Activated B cell treated with CpG ODN at 0.5 μM for 24 hours (primary cell): ENCODE measurements at regions not wholly inside any gene's neighbourhood (a gene's known extent, or its start where the extent isn't known, plus 50 kb on each side); places are given as distances from the start of the nearest gene placed in this dataset.

Experiments
- ATAC-seq: fragments of 200-7000 bp; cut with Tn5 transposase; one replicate; pipeline ENCODE4 v1.10.0; 2021; ENCODE audit warnings: low read depth, mild to moderate bottlenecking, moderate library complexity
- CTCF ChIA-PET: fragments of 350-600 bp; sonication (Branson Sonifier 250); formaldehyde crosslinking; loops from one replicate; lab custom pipeline; 2021; ENCODE audit warnings: antibody characterized with exemption; lab: Charles Lee
- POLR2A ChIA-PET: fragments of 350-600 bp; sonication (Branson Sonifier 250); formaldehyde crosslinking; loops from one replicate; lab custom pipeline; 2021; ENCODE audit warnings: antibody characterized with exemption; lab: Charles Lee
- DNase-seq: peaks from one replicate; pipeline ENCODE4 v3.0.0; 2022
- H3K27ac Mint-ChIP-seq: one replicate; pipeline ENCODE4 v1.8.0; 2020; ENCODE audit warnings: mixed read lengths
- H3K27me3 Mint-ChIP-seq: one replicate; pipeline ENCODE4 v1.8.0; 2021; ENCODE audit warnings: mixed read lengths
- H3K36me3 Mint-ChIP-seq: one replicate; pipeline ENCODE4 v1.8.0; 2021; ENCODE audit warnings: low read depth, mixed read lengths
- H3K4me1 Mint-ChIP-seq: one replicate; pipeline ENCODE4 v1.8.0; 2021; ENCODE audit warnings: mixed read lengths
- H3K4me3 Mint-ChIP-seq: one replicate; pipeline ENCODE4 v1.8.0; 2020; ENCODE audit warnings: mild to moderate bottlenecking, mixed read lengths
- H3K9me3 Mint-ChIP-seq: one replicate; pipeline ENCODE4 v1.8.0; 2020; ENCODE audit warnings: mixed read lengths
- CTCF ChIP-seq: fragments of 200-600 bp; IDR thresholded peaks from one replicate; pipeline ENCODE4 v1.8.0; 2022; ENCODE audit warnings: antibody characterized with exemption, mild to moderate bottlenecking
- intact Hi-C: fragments of 100-400 bp; cut with micrococcal nuclease; formaldehyde crosslinking; loops from one replicate; pipeline ENCODE4 v1.15.1; 2024

GRCh38 chr22:46029574-46030200 lies 52.7 kb upstream of the WNT7B start:
- peaks cover 33% of the 10 kb centered on the region for H3K27me3 Mint-ChIP-seq
- no peak for TF ChIP-seq CTCF
- H3K9me3 Mint-ChIP-seq = no peaks in the 10 kb centered on the region
- no peak overlapping the region for H3K4me3 Mint-ChIP-seq
- H3K27ac Mint-ChIP-seq = no peak overlapping the region
- ChIA-PET POLR2A (interaction anchor here (0.6 to 1.1 kb wide), 2 partner anchors 16 to 728 kb away, joined by 4 to 5 read pairs; no protein-coding TSS in a partner anchor), CTCF (no interaction called here)
- no peaks in the 10 kb centered on the region for H3K36me3 Mint-ChIP-seq
- ATAC-seq (no peak), DNase-seq (no peak)
- H3K4me1 Mint-ChIP-seq = peaks cover 6% of the 10 kb centered on the region
- intact Hi-C loops = loop anchor here (10.0 kb wide), 2 partner anchors 305 to 735 kb away; partner anchors contain the start of genes TBC1D22A and TRMU

GRCh38 chr22:46030231-46030880 lies 53.4 kb upstream of the WNT7B start:
- POLR2A ChIA-PET = interaction anchor here (1.1 kb wide), 1 partner anchor 17 kb away, joined by 4 read pairs; no protein-coding TSS in a partner anchor

GRCh38 chr22:46031066-46031465 lies 54.1 kb upstream of the WNT7B start:
- no peak overlapping the region for H3K4me3 Mint-ChIP-seq
- CTCF ChIA-PET = interaction anchor here (1.2 kb wide), 1 partner anchor 25 kb away, joined by 4 read pairs; no protein-coding TSS in a partner anchor

More at GRCh38 chr22:46030231-46030880, 53.4 kb upstream of the WNT7B start:
- CTCF ChIA-PET = interaction anchor here (1.2 kb wide), 1 partner anchor 24 kb away, joined by 4 read pairs; no protein-coding TSS in a partner anchor
- TF ChIP-seq CTCF = no peak
- intact Hi-C loops = loop anchor here (10.0 kb wide), 2 partner anchors 304 to 734 kb away; partner anchors contain the start of genes TBC1D22A and TRMU
- H3K27me3 Mint-ChIP-seq = peaks cover 26% of the 10 kb centered on the region
- no peak overlapping the region for H3K27ac Mint-ChIP-seq
- H3K9me3 Mint-ChIP-seq = no peaks in the 10 kb centered on the region
- peaks cover 12% of the 10 kb centered on the region for H3K4me1 Mint-ChIP-seq
- H3K36me3 Mint-ChIP-seq = no peaks in the 10 kb centered on the region
- DNase-seq = no peak
- no peak for ATAC-seq
- H3K4me3 Mint-ChIP-seq = no peak overlapping the region

GRCh38 chr22:46031557-46031956 lies 54.6 kb upstream of the WNT7B start:
- no peak for TF ChIP-seq CTCF
- DNase-seq (no peak), ATAC-seq (no peak)
- intact Hi-C loops = loop anchor here (10.0 kb wide), 2 partner anchors 303 to 733 kb away; partner anchors contain the start of genes TBC1D22A and TRMU
- no peak overlapping the region for H3K4me3 Mint-ChIP-seq
- POLR2A ChIA-PET = interaction anchor here (0.6 to 0.7 kb wide), 2 partner anchors 19 to 28 kb away, joined by 7 read pairs; no protein-coding TSS in a partner anchor
- peaks cover 14% of the 10 kb centered on the region for H3K27me3 Mint-ChIP-seq
- no peak overlapping the region for H3K27ac Mint-ChIP-seq
- H3K9me3 Mint-ChIP-seq = no peaks in the 10 kb centered on the region
- H3K4me1 Mint-ChIP-seq = peaks cover 14% of the 10 kb centered on the region
- no peaks in the 10 kb centered on the region for H3K36me3 Mint-ChIP-seq
- CTCF ChIA-PET = interaction anchor here (1.2 kb wide), 1 partner anchor 25 kb away, joined by 4 read pairs; no protein-coding TSS in a partner anchor

More at GRCh38 chr22:46031066-46031465, 54.1 kb upstream of the WNT7B start:
- no peak for TF ChIP-seq CTCF
- H3K36me3 Mint-ChIP-seq = no peaks in the 10 kb centered on the region
- POLR2A ChIA-PET = interaction anchor here (0.6 to 0.7 kb wide), 2 partner anchors 19 to 28 kb away, joined by 7 read pairs; no protein-coding TSS in a partner anchor
- peaks cover 12% of the 10 kb centered on the region for H3K4me1 Mint-ChIP-seq
- H3K27me3 Mint-ChIP-seq = peaks cover 19% of the 10 kb centered on the region
- intact Hi-C loops = loop anchor here (10.0 kb wide), 2 partner anchors 304 to 734 kb away; partner anchors contain the start of genes TBC1D22A and TRMU
- ATAC-seq = no peak
- no peak for DNase-seq
- no peak overlapping the region for H3K27ac Mint-ChIP-seq
- H3K9me3 Mint-ChIP-seq = no peaks in the 10 kb centered on the region
